ENCODE measurements at regions not wholly inside any gene's neighbourhood (a gene's known extent, or its start where the extent isn't known, plus 50 kb on each side); places are given as distances from the start of the nearest gene placed in this dataset.

DNA sequence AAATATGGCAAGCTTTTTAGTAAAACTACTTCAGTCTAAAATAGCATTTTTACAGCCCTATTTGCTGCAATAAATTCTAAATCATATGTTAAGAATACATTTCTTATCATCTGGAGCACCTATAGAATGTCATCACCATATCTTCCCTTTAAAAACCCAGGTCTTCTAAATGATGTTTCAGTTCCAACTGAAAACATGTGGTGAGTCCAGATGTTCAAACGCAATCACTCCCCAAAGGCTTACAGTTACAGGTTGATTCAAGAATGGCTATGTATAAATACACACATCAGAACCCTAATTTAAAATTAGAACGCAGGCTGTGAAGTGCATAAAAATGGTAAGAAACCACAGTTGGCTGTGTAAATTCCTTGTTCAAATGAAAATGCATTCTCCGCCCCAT, 796.3 kb downstream of the MAT2B start:
- WGBS, 4 donors = 75 to 81% (median 78%) methylated on average over 3 of the region's 3 CpGs
- no peak for DNase-seq
- Histone ChIP-seq H3K9me3 (replicated peaks in 1 of 3) (no peaks in the 10 kb centered on the region), H3K27me3 (no peaks in the 10 kb centered on the region), H3K4me1 (replicated peaks in 1 of 2) (no peaks in the 10 kb centered on the region), H3K4me3 (no peak overlapping the region), H3K36me3 (replicated peaks in 1 of 2) (no peaks in the 10 kb centered on the region), H3K27ac (no peak overlapping the region)
- intact Hi-C loops (cut with DNase I) = no loop called here
- no peak for TF ChIP-seq POLR2A (IDR thresholded peaks at IDR 0.05)
- TF ChIP-seq, protein P1, sequence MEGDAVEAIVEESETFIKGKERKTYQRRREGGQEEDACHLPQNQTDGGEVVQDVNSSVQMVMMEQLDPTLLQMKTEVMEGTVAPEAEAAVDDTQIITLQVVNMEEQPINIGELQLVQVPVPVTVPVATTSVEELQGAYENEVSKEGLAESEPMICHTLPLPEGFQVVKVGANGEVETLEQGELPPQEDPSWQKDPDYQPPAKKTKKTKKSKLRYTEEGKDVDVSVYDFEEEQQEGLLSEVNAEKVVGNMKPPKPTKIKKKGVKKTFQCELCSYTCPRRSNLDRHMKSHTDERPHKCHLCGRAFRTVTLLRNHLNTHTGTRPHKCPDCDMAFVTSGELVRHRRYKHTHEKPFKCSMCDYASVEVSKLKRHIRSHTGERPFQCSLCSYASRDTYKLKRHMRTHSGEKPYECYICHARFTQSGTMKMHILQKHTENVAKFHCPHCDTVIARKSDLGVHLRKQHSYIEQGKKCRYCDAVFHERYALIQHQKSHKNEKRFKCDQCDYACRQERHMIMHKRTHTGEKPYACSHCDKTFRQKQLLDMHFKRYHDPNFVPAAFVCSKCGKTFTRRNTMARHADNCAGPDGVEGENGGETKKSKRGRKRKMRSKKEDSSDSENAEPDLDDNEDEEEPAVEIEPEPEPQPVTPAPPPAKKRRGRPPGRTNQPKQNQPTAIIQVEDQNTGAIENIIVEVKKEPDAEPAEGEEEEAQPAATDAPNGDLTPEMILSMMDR (IDR thresholded peaks at IDR 0.05) = no peak

DNA sequence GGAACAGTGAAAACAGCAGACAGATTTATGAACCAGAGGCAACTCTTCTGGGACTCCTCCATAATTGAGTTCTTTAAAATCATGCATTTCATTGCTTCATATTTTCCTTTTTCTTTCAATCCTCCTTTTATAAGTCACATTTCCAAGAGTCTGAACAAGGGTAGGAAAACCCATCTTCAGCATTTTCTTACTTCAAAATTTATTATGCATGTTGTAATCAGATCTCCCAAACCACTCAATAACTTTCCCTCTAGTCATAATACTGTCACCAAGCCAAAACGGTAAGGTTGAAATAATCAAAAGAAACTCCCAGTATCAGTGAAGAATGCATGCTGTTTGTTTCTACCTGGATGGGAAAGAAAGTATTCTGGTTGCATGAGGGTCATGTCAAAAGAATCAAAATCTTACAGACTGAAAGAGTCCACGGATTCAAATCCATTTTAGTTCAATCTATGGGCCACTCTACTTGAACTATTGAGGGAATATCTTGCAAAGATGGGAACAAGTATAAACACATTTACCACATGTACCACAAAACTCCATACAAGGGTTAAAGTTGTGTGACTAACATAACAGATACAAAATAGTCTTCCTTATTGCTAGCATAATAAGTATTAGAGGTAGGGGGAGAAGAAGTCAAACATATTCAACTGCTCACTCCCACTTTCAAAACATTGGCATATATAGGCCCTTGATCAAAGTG, 797.3 kb downstream of the MAT2B start:
- H3K4me1 ChIP-seq (replicated peaks in 1 of 2) = no peaks in the 10 kb centered on the region
- TF ChIP-seq, protein P1 (IDR thresholded peaks at IDR 0.05) = no peak
- TF ChIP-seq POLR2A (IDR thresholded peaks at IDR 0.05) = no peak
- intact Hi-C loops (cut with DNase I) = no loop called here
- no peak overlapping the region for H3K27ac ChIP-seq
- no peak overlapping the region for H3K4me3 ChIP-seq
- no peak for DNase-seq
- H3K36me3 ChIP-seq (replicated peaks in 1 of 2) = no peaks in the 10 kb centered on the region
- H3K27me3 ChIP-seq = no peaks in the 10 kb centered on the region
- no peaks in the 10 kb centered on the region for H3K9me3 ChIP-seq (replicated peaks in 1 of 3)
- 48 to 54% (median 51%) methylated on average over 2 of the region's 2 CpGs for WGBS, 4 donors

DNA sequence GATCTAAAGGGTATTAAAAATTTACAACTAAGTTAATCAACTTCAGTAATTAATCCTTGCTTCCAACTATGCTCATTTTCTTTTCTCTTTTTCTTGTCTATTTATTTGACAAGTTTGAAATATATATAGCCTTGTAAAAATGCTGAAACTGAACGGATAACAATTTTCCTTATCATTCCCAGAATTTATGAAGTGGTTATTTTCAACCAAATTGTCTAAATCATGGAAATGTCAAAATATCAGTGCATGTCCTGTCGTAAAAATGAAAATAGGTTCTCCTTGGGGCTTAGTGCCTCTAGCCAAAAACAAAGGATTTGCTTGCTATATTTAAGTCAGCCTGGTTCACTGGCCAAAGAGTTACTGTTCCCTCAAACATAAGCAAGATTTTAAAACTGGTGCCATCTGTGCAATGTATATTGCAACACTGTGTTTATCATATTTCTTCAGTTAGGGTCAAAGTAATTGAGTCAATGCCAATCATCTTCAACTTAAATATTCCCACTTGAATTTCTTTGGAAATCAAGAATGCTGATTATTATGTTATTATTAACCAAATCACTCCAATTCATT, 798.3 kb downstream of the MAT2B start:
- no peaks in the 10 kb centered on the region for H3K4me1 ChIP-seq (replicated peaks in 1 of 2)
- intact Hi-C loops (cut with DNase I) = no loop called here
- WGBS, 4 donors = 39 to 53% (median 51%) methylated on average over 2 of the region's 2 CpGs
- H3K27me3 ChIP-seq = no peaks in the 10 kb centered on the region
- no peak overlapping the region for H3K4me3 ChIP-seq
- no peak for DNase-seq
- no peak overlapping the region for H3K27ac ChIP-seq
- H3K9me3 ChIP-seq (replicated peaks in 1 of 3) = no peaks in the 10 kb centered on the region
- H3K36me3 ChIP-seq (replicated peaks in 1 of 2) = no peaks in the 10 kb centered on the region
- TF ChIP-seq, protein P1 (IDR thresholded peaks at IDR 0.05) = no peak
- TF ChIP-seq POLR2A (IDR thresholded peaks at IDR 0.05) = no peak

DNA sequence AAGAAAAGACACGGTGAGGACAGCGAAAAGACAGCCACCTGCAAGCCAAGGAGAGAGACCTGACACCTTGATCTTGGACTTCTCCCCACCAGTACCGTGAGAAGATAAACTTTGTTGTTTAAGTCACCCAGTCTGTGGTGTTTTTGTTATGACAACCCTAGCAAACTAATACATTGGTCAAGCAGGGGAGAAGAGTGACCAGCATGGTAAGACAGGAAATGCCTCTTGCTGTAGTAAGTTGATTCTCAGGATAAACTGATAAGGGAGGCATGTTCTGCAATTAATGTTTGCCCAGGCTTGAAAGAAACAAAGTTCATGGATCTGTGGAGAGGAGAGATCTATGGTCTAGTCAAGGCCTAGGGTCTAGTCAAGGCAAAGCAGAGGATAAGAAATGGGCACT, 801.2 kb downstream of the MAT2B start:
- no peak overlapping the region for H3K27ac ChIP-seq
- no peak overlapping the region for H3K4me3 ChIP-seq
- H3K4me1 ChIP-seq (replicated peaks in 1 of 2) = no peaks in the 10 kb centered on the region
- 79 to 90% (median 85%) methylated on average over 3 of the region's 3 CpGs for WGBS, 4 donors
- intact Hi-C loops (cut with DNase I) = no loop called here
- H3K9me3 ChIP-seq (replicated peaks in 1 of 3) = no peaks in the 10 kb centered on the region
- no peak for TF ChIP-seq POLR2A (IDR thresholded peaks at IDR 0.05)
- TF ChIP-seq, protein P1 (IDR thresholded peaks at IDR 0.05) = no peak
- no peaks in the 10 kb centered on the region for H3K36me3 ChIP-seq (replicated peaks in 1 of 2)
- no peak for DNase-seq
- no peaks in the 10 kb centered on the region for H3K27me3 ChIP-seq
